ENCODE measurements at regions not wholly inside any gene's neighbourhood (a gene's known extent, or its start where the extent isn't known, plus 50 kb on each side); places are given as distances from the start of the nearest gene placed in this dataset.

- TF ChIP-seq CTCF (IDR thresholded peaks at IDR 0.05) (no peak), CEBPB (IDR thresholded peaks at IDR 0.05) (no peak), CHD4 (IDR thresholded peaks at IDR 0.05; ENCODE audit: borderline replicate concordance) (no peak), TP53 (CRISPR knock-in tag; IDR thresholded peaks at IDR 0.05) (no peak), REST (IDR thresholded peaks at IDR 0.05) (no peak), POLR2A (IDR thresholded peaks at IDR 0.05; ENCODE audit: low read length) (no peak), MYC (IDR thresholded peaks at IDR 0.05; ENCODE audit: borderline replicate concordance, low read length) (no peak), JUNB (IDR thresholded peaks at IDR 0.05) (no peak), SMC3 (IDR thresholded peaks at IDR 0.05) (no peak), SREBF2 (IDR thresholded peaks at IDR 0.05) (no peak)
- TF ChIP-seq, protein P1, sequence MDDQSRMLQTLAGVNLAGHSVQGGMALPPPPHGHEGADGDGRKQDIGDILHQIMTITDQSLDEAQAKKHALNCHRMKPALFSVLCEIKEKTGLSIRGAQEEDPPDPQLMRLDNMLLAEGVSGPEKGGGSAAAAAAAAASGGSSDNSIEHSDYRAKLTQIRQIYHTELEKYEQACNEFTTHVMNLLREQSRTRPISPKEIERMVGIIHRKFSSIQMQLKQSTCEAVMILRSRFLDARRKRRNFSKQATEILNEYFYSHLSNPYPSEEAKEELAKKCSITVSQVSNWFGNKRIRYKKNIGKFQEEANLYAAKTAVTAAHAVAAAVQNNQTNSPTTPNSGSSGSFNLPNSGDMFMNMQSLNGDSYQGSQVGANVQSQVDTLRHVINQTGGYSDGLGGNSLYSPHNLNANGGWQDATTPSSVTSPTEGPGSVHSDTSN (IDR thresholded peaks at IDR 0.05), result no peak
- TF ChIP-seq, protein P2, sequence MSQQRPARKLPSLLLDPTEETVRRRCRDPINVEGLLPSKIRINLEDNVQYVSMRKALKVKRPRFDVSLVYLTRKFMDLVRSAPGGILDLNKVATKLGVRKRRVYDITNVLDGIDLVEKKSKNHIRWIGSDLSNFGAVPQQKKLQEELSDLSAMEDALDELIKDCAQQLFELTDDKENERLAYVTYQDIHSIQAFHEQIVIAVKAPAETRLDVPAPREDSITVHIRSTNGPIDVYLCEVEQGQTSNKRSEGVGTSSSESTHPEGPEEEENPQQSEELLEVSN (IDR thresholded peaks at IDR 0.05; ENCODE audit: borderline replicate concordance, low read depth), result no peak
Measured at GRCh38 chr10:105697290-105697780, 1056.2 kb downstream of the SORCS3 start.
